CD14-positive monocyte (primary cell): ENCODE measurements at regions not wholly inside any gene's neighbourhood (a gene's known extent, or its start where the extent isn't known, plus 50 kb on each side); places are given as distances from the start of the nearest gene placed in this dataset.

Experiments used
- DNase-seq, 3 donors: peaks; one replicate each; pipeline ENCODE4 v3.0.0-alpha.2; 2011 to 2022
- H2AFZ ChIP-seq: 2 replicates; pipeline ENCODE4 v1.6.0; 2012; ENCODE audit warnings: mild to moderate bottlenecking, low read depth, low read length, inconsistent platforms; ENCODE audit not compliant: insufficient read depth, poor library complexity, severe bottlenecking
- H3K27ac ChIP-seq, 2 donors: 1 replicate in 1 of 2; 2 replicates in 1 of 2; pipeline ENCODE4 v1.5.1; 2012 to 2013; ENCODE audit warnings: low read length in 2 of 2, control low read depth in 1 of 2, inconsistent platforms in 1 of 2, low read depth in 1 of 2, mild to moderate bottlenecking in 1 of 2
- H3K27me3 ChIP-seq, 2 donors: one replicate each; pipeline versions ENCODE4 v1.6.0 to v1.6.1; 2011 to 2013; ENCODE audit warnings: low read length in 2 of 2; ENCODE audit not compliant: control insufficient read depth in 2 of 2, insufficient read depth in 2 of 2
- H3K36me3 ChIP-seq, 2 donors: replicated peaks in 1 of 2; 1 replicate in 1 of 2; 2 replicates in 1 of 2; pipeline versions ENCODE4 v1.5.1 to v1.6.1; 2012 to 2013; ENCODE audit warnings: low read length in 2 of 2, control low read depth in 1 of 2, inconsistent platforms in 1 of 2, mild to moderate bottlenecking in 1 of 2; ENCODE audit not compliant: insufficient read depth in 2 of 2, control insufficient read depth in 1 of 2
- H3K4me1 ChIP-seq, 2 donors: 1 replicate in 1 of 2; 2 replicates in 1 of 2; pipeline versions ENCODE4 v1.5.1 to v1.6.1; 2012 to 2013; ENCODE audit warnings: low read length in 2 of 2, control low read depth in 1 of 2, inconsistent platforms in 1 of 2, mild to moderate bottlenecking in 1 of 2, moderate library complexity in 1 of 2; ENCODE audit not compliant: insufficient read depth in 2 of 2, control insufficient read depth in 1 of 2
- H3K4me2 ChIP-seq: replicated peaks from 2 replicates; pipeline ENCODE3; 2012; ENCODE audit warnings: low read length, moderate library complexity, mild to moderate bottlenecking; ENCODE audit not compliant: poor library complexity, severe bottlenecking; ENCODE audit errors: extremely low read depth
- H3K4me3 ChIP-seq, 3 experiments: fragments of 200-600 bp in 1 of 3; sonication (generic) in 1 of 3; replicated peaks in 1 of 3; 1 replicate in 2 of 3; 2 replicates in 1 of 3; pipeline ENCODE4 v1.5.1; 2011 to 2013; ENCODE audit warnings: low read length in 3 of 3, mild to moderate bottlenecking in 3 of 3, control low read depth in 2 of 3, low read depth in 2 of 3, inconsistent platforms in 1 of 3, moderate library complexity in 1 of 3
- H3K79me2 ChIP-seq: 2 replicates; pipeline ENCODE4 v1.6.0; 2012; ENCODE audit warnings: mild to moderate bottlenecking, control low read depth, inconsistent platforms, low read length, moderate library complexity; ENCODE audit not compliant: insufficient read depth
- H3K9ac ChIP-seq: 2 replicates; pipeline ENCODE4 v1.6.0; 2017; ENCODE audit warnings: low read length, mild to moderate bottlenecking; ENCODE audit not compliant: insufficient read depth, poor library complexity, severe bottlenecking
- H3K9me3 ChIP-seq, 2 donors: replicated peaks in 1 of 2; 1 replicate in 1 of 2; 2 replicates in 1 of 2; pipeline versions ENCODE4 v1.5.1 to v1.6.1; 2012 to 2013; ENCODE audit warnings: low read length in 2 of 2, control low read depth in 1 of 2; ENCODE audit not compliant: control insufficient read depth in 1 of 2, insufficient read depth in 1 of 2
- H4K20me1 ChIP-seq: 2 replicates; pipeline ENCODE4 v1.6.0; 2012; ENCODE audit warnings: mild to moderate bottlenecking, low read length, control low read depth, moderate library complexity; ENCODE audit not compliant: insufficient read depth
- H3K27ac Mint-ChIP-seq, 7 donors: one replicate each; pipeline ENCODE4 v1.8.0; 2020; ENCODE audit warnings: mild to moderate bottlenecking in 7 of 7, mixed read lengths in 7 of 7, moderate library complexity in 6 of 7, inconsistent platforms in 2 of 7
- H3K27me3 Mint-ChIP-seq, 3 donors: one replicate each; pipeline ENCODE4 v1.8.0; 2021 to 2022; ENCODE audit warnings: low read depth in 3 of 3, mild to moderate bottlenecking in 3 of 3, mixed read lengths in 3 of 3, moderate library complexity in 3 of 3, inconsistent platforms in 1 of 3
- H3K36me3 Mint-ChIP-seq, 2 donors: one replicate each; pipeline ENCODE4 v1.8.0; 2020; ENCODE audit warnings: mixed read lengths in 2 of 2, inconsistent platforms in 1 of 2, mild to moderate bottlenecking in 1 of 2
- H3K4me1 Mint-ChIP-seq: one replicate; pipeline ENCODE4 v1.8.0; 2020; ENCODE audit warnings: mild to moderate bottlenecking, mixed read lengths
- H3K4me3 Mint-ChIP-seq, 2 donors: one replicate each; pipeline ENCODE4 v1.8.0; 2020; ENCODE audit warnings: mild to moderate bottlenecking in 2 of 2, mixed read lengths in 2 of 2, moderate library complexity in 1 of 2
- H3K9me3 Mint-ChIP-seq, 7 donors: one replicate each; pipeline ENCODE4 v1.8.0; 2020 to 2022; ENCODE audit warnings: mixed read lengths in 7 of 7, mild to moderate bottlenecking in 6 of 7, moderate library complexity in 6 of 7, inconsistent platforms in 2 of 7
- WGBS: methylation state at CpG from one replicate; pipeline ENCODE4 v1.1.5; 2013; ENCODE audit warnings: missing lambda C conversion rate; ENCODE audit not compliant: insufficient coverage; 5-methylcytosine and 5-hydroxymethylcytosine counted together
- intact Hi-C, 2 donors: fragments of 100-400 bp; cut with micrococcal nuclease; formaldehyde crosslinking; loops; one replicate each; pipeline versions ENCODE4 v1.15.0 to v1.15.1; 2023
- TF ChIP-seq, protein P1 (sequence below): fragments of 200-600 bp; IDR thresholded peaks from one replicate; pipeline ENCODE4 v1.8.0; 2022; ENCODE audit warnings: antibody characterized with exemption, mild to moderate bottlenecking

- Mint-ChIP-seq H3K27me3 (peaks cover 0 to 3% (median 0%) of the 10 kb centered on the region in 3 donors), H3K36me3 (no peaks in the 10 kb centered on the region), H3K9me3 (peaks cover 0 to 6% (median 2%) of the 10 kb centered on the region in 7 donors), H3K4me1 (no peaks in the 10 kb centered on the region), H3K27ac (peak overlapping the region in 1 of 7 donors; percentile 12), H3K4me3 (no peak overlapping the region)
- Histone ChIP-seq H3K36me3 (no peaks in the 10 kb centered on the region), H3K9ac (no peak overlapping the region), H3K4me3 (no peak overlapping the region), H3K79me2 (no peaks in the 10 kb centered on the region), H3K27me3 (no peaks in the 10 kb centered on the region), H3K4me1 (no peaks in the 10 kb centered on the region), H3K27ac (no peak overlapping the region), H2AFZ (no peak overlapping the region), H4K20me1 (no peaks in the 10 kb centered on the region), H3K4me2 (no peak overlapping the region), H3K9me3 (no peaks in the 10 kb centered on the region)
- intact Hi-C loops: no loop called here
- WGBS: 78% methylated on average over 6 of the region's 7 CpGs
- TF ChIP-seq, protein P1, sequence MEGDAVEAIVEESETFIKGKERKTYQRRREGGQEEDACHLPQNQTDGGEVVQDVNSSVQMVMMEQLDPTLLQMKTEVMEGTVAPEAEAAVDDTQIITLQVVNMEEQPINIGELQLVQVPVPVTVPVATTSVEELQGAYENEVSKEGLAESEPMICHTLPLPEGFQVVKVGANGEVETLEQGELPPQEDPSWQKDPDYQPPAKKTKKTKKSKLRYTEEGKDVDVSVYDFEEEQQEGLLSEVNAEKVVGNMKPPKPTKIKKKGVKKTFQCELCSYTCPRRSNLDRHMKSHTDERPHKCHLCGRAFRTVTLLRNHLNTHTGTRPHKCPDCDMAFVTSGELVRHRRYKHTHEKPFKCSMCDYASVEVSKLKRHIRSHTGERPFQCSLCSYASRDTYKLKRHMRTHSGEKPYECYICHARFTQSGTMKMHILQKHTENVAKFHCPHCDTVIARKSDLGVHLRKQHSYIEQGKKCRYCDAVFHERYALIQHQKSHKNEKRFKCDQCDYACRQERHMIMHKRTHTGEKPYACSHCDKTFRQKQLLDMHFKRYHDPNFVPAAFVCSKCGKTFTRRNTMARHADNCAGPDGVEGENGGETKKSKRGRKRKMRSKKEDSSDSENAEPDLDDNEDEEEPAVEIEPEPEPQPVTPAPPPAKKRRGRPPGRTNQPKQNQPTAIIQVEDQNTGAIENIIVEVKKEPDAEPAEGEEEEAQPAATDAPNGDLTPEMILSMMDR: no peak
- no peak for DNase-seq
These were observed 311.4 kb downstream of the CBLN1 start for GRCh38 chr16:48970216-48970615.

GRCh38 chr16:48969611-48970010 is 312.0 kb downstream of the CBLN1 start:
- no peak overlapping the region for H2AFZ ChIP-seq
- no peak overlapping the region for H3K9ac ChIP-seq
- TF ChIP-seq, protein P1: no peak
- no peak for DNase-seq
- intact Hi-C loops: no loop called here
- 52% methylated on average over 2 of the region's 4 CpGs for WGBS
- no peaks in the 10 kb centered on the region for H3K9me3 ChIP-seq
- H3K27me3 Mint-ChIP-seq: peaks cover 0 to 3% (median 0%) of the 10 kb centered on the region in 3 donors
- H3K27ac ChIP-seq: no peak overlapping the region
- H3K36me3 ChIP-seq: no peaks in the 10 kb centered on the region
- no peak overlapping the region for H3K4me3 ChIP-seq
- no peaks in the 10 kb centered on the region for H3K79me2 ChIP-seq
- H4K20me1 ChIP-seq: no peaks in the 10 kb centered on the region
- H3K27ac Mint-ChIP-seq: no peak overlapping the region
- H3K36me3 Mint-ChIP-seq: no peaks in the 10 kb centered on the region
- peaks cover 0 to 9% (median 2%) of the 10 kb centered on the region in 7 donors for H3K9me3 Mint-ChIP-seq
- no peak overlapping the region for H3K4me2 ChIP-seq
- no peaks in the 10 kb centered on the region for H3K4me1 ChIP-seq
- H3K4me1 Mint-ChIP-seq: no peaks in the 10 kb centered on the region
- no peak overlapping the region for H3K4me3 Mint-ChIP-seq
- no peaks in the 10 kb centered on the region for H3K27me3 ChIP-seq
